ENCODE measurements at regions not wholly inside any gene's neighbourhood (a gene's known extent, or its start where the extent isn't known, plus 50 kb on each side); places are given as distances from the start of the nearest gene placed in this dataset.

DNA sequence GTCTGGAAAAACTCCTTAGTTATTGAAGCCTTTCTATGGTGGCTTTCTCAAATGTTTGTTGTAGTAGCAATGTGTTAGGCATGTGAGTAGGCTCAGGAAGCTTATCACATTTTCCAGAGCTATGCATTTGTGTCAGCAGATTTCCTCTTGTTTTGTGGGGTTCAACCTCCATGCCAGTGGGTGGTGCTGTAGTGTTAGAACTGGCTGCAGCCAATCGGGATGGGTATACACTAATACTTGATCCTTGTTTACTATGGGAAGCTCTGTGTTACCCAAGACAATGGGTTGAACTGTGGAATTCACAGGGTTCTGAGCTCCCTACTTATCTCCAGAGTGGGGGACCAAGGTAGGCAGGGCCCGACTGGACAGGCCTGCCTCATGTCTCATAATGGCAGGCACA, 348.5 kb upstream of the ADAMTS5 start:
- DNase-seq, result no peak

DNA sequence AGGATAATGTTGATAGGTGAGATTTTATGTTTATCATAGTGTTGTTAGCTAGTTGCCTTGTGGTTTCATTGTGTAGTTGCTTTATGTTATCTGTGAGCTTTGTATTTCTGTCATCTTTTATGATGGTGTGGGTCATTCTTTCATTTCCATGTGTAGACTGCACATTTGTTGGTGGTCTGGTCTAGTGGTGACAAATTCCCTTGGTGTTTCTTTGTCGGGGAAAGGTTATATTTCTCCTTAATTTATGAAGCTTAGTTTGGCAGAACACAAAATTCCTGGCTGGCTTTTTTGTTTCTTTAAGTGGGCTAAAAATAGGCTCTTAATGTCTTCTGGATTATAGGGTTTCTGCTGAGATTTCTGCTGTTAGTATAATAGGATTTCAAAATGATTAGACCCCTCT, 347.2 kb upstream of the ADAMTS5 start:
- no peak for DNase-seq

DNA sequence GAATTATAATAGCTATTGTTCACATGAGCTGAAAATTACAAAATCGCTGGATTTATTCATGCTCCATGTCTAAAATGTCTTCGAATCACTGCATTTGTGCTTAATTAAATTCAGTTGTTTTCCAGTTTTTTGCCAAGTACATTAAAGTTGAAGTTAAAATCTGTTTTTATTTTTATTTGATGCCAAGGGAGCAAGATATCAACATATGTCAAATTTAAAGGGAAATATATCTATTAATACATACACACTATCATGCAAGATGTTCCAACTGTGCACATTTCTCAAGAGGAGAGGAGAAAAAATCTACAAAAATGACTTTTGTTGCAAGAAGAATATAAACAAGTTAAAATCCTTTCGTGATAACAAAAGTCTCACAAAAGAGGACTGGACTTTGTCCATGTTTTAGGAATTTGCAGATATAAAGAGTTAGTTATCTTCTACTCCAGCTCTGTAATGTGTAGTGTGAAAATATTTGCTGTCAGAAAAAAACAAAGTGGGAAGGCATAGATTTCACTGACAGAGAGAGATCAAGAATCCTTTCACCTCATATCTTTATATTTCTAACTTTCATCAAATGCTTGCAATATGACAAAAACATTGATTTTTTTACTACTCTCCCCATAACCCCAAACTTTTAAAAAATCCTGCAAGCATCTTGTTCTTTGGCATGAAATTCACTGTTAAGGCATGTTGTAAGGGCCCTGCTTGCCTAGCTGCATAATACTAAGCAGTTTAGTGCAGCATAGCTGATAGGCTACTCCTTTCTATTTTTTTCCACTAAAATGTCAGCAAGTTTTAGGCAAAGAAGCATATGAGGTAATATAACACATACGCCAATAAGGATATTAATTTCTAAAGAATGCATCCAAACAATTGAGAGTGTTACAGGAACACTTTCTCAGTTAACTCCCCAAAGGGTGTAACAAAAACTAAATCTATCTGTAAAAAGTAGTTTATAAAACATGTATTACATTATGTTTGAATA, 340.2 kb upstream of the ADAMTS5 start:
- no peak for DNase-seq

DNA sequence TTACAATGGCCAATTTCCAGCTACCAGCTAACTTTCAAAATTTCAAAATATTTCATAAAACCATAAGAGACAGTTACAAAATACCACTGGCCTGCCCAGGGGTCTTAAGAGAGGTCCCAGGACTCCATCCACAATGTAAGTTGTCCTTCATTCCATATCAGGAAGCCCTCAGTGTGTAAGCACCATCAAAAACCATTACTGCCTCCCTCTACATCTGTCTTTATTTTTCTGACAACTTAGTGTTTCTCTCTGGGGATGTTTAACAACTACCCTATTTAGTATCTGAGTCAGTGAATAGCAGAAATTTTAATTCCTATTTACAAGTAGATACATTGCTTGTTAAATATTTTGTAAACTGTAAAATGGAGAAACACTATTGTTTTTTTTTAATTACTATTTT, 339.3 kb upstream of the ADAMTS5 start:
- no peak for DNase-seq

DNA sequence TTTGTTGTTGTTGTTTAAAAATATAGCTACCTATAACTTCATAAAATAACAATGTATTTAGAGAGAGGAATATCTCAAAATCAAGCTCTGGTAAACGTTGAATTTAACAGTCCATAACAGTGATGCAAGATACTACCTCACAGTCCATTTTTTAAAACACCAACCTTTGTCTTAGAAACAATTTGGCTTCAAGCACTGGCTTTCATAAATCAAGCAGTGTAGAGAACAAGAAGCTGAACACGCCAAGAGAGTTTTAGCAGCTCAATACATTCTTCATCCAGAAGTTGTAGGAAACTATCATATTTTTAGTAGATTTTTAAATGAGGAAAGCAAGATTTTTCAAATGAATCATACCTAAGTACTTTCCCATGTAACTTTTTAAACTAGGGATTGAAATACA, 334.3 kb upstream of the ADAMTS5 start:
- no peak for DNase-seq

DNA sequence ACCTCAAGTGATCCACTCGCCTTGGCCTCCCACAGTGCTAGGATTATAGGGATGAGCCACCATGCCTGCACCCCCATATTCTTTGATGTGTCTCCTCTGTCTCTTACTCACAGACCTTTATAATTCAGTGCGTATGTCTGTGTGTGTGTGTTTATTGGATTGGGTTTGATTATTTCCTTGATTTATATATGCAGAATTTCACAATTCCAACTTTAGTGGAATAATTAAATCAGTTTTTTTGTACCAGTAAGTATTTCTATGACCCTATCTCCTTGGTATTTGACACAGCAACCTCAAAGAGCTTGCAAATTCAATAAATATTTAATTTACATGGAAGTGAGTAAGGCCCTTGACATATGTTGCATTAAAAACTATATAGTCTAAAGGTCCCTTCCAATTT, 333.9 kb upstream of the ADAMTS5 start:
- DNase-seq, result no peak

DNA sequence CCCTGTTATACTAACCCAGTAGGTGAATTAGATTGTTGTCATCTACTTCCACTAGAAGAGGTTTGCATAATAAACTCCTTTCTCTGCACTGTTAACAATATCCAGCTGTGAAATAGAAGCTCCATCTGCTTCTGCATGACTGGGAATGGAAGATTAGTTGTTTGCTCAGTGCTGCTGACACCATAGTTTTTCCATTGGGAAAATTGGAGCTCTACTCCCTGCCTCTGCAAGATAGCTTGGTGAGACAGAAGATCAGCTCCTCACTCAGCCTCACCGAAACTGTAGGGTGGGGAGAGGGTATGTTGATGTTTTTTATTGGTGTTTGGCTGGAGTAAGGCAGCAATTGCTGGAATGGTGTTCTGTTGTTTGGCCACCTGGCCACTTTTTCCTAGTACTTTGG, 331.6 kb upstream of the ADAMTS5 start:
- no peak for DNase-seq

DNA sequence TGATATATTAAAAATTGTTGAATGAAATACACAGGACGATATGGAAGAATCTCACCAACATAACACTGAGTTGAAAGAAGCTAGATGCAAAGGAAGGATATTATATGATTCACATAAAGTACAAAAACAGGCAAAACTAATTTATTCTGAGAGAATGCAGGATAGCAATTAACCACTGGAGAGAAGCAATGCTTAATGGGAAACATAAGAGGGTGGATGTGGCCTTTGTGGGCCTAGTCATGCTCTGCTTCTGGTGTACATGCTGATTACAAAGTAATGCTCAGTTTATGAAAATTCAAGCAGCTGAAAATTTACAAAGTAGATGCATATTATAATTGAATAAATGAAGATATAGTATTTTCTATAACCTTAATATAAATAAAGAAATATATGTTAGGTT, 326.4 kb upstream of the ADAMTS5 start:
- no peak for DNase-seq

DNA sequence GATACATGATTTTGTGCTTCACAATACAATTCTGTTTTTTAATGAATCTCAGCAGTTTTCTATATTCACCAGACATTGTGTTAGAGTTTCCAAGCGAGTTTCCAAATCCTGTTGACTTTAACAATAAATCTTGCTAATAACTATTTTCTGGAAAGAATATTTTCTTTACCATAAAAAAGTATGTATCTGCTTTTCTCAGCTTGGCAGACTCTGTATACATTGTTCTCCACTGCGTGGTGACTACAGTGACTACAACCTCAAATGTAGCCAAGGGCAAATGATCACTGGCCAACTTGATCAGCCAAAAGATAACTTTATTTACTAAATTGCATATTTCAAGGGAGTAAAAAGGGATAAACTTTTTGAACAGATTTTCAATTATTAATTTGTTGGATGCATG, 325.9 kb upstream of the ADAMTS5 start:
- DNase-seq, result no peak

DNA sequence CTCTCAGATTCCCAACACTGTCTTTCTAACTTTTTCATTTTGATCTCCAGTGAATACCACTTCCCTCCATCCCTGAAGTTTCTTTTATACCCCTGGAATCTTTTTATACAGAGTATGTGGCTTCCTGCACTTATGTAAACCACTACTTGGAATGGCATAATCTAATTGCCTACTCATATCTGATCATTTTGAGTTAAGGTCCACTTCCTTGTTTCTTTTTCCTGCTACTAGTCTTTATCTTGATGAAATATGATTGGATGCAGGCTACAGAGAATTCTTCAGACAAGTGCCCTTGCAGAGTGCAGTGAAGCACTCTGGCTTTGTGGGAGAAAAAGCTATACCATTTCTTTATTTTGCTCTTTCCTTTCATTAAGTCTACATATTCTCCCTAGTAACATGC, 325.3 kb upstream of the ADAMTS5 start:
- no peak for DNase-seq

DNA sequence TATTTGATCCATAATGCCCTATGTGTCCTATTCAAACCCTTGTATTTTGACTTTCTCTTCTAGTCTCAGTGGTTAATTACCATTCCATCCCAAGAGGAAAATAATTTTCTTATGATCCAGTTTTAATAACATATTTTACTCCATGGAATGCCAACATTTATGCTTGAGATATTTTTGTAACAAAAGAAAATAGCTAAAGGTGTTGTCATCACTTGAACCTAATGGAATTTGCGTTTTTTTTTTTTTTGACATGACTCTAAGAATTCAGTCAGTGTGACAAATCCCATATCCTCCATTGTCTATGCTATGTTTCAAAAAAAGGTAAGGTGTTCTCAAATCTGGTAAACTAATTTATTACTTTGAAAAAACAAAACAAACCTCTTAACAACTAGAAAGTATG, 324.1 kb upstream of the ADAMTS5 start:
- DNase-seq, result no peak

DNA sequence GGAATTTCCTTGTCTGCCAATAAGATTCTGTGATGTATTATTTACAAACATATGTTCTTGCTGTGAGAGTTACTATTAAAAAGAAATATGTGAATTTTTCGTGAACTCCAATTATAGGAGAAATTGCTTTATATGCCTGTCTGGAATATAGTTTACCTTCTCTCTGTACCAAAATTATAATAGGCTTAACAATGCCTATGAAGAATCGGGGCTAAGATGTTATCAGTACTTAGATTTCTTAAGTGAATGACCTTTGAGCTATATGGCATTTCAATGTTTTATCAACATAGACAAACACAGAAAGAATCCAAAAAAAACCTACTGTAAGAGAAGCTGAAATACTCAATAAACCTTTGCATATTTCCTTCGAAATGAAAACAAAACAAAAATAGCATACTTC, 323.1 kb upstream of the ADAMTS5 start:
- DNase-seq, result no peak

DNA sequence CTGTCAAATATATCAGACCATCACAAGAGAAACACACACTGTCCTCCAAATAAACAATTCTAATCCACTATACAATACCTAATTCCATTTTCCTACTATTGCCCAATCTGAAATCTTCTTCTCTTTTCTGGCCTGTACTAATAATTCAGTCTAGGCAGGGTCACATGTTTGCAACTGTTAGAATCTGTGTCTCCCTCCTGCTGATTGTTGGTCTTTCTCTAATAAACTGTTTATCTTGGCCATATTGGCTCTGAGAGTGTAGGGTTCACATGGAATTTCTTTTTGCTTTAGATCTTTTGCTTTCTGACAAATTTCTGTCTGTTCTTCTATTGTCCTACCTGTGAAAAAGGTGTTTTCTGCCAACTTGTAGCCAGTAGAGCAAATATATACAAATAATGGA, 319.9 kb upstream of the ADAMTS5 start:
- no peak for DNase-seq

DNA sequence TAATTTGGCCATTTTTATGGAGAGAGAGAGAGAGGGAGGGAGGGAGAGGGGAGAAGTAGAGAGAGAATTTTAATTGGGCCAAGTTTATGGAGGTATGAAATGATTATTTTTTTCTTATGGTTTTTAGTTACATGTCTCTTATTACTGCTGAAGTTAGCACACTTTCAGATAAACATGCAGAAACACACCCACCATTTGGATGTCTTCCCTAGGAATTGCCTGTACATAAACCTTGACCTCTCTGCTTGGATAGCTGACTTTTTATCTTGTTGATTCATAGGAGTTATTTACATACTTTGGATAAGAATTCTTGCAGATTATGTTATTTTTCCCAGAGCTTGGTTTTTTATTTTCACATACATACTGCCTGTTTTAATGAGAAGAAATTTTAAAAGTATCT, 310.2 kb upstream of the ADAMTS5 start:
- no peak for DNase-seq

DNA sequence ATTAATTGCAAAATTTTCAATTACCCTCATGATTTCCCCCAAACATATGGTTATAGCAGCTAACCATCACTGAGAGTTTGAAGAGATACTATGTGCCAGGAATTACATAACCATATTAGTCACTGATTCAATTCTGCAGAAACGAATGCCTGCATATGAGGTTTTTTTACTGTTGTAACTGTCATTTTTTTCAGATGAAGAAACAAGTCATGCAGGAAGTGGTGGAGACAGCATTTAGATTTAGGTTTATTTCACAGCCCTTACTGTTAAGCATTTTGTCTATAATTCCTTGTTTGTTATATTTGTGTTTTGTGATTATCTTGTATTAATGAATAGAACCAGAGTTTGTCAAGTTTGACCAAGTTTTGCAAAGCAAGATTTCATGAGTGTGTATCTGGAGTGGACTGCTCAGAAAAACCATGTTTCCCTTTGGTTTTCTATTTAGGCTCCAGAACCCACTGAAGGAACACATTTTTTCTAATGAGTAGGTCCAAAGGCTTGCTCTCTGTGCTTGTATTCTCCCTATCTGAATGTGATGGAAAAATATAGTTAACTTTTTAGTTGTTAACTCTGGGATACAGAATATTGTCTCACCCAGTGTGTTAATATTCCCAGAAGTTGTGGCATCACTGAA, 308.5 kb upstream of the ADAMTS5 start:
- DNase-seq, result no peak

DNA sequence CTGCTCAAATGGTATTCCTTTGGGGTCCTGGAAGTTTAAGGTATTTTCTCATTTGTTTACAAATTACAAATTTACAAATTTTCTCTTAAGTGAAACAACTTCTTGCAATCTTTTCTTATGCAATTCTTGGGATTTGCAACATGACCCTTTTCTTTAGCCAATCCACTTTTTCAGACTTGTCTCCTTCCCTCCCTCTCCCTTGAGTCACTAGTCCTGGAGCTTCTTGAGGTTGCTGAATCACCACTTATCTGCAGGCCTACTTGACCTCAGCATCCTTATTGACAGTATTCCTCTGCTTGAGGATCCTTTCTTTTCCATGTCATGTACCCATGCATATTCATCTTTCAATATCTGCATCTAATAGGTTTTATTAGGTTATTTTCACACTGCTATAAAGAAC, 302.8 kb upstream of the ADAMTS5 start:
- DNase-seq, result no peak

DNA sequence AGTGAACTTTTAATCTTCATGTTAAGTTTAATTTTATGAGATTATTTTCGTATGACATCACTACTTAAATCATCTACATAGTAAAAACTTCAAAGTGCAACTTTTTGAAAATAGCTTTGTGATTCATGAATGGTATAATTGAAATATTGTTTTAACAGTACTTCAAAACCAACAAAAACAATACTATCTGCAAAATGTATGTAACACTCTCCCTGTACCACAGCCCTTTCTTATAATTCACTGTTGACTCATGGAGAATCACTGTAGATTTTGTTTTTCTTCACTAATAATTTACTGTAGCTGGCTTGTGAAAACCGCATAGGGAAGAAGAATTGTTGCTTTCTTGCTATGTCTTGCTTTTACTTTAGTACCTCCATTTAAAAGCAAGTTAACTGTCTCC, 301.4 kb upstream of the ADAMTS5 start:
- DNase-seq, result no peak

DNA sequence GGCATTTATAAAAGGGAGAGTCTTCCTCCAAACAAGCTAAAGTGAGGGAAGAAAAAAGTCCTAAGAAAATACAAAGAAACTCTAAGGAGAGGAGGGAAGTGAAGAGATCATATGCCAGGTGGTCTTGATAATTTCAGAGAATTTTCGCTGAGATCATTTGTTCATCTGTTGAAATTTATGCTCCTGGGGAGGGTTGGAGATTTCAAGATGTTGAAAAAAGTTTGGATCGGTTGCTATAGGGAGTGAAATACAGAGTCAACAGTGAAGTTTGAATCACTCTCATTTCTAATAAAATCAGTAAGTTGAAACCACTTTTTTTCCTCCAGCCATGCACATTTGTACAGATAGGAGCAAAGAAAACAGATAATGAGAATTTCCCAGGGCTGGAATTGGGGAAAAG, 299.1 kb upstream of the ADAMTS5 start:
- no peak for DNase-seq

DNA sequence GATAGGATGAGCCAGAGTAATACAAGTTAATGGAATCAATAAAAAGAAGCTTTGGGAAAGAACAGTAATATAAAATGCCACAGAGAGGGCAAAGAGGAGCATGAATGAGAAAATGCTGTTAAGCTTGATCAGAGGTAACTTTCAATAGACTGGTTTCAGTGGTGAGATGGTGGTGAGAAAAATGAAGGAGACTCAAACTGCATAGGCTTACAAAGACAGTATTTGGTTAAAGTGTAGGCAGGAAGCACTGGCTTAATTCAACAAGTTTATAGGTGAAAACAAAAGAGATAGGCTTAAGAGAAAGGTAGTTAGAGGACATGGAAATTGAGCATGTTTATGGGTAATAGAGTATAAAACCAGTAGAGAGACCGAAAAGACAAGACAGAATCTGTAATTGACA, 298.6 kb upstream of the ADAMTS5 start:
- DNase-seq, result no peak

DNA sequence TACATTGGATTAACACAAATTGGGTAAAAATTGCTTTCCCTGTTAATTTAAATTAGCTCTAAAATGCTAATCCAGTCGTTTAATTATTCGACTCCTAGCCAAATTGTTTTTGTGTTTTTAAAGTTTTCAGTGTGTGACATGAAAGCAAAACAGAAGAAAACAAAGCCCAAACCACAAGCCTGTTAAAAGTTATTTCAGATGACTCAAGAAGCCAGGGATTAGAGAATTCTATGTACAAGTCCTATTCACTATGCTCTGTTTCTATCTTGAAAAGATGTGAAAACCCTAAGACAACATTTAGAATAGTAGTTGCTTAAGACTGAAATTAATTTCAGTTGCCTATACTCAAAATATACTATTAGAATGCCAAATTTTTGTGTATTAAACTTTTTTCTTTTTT, 294.8 kb upstream of the ADAMTS5 start:
- no peak for DNase-seq

DNA sequence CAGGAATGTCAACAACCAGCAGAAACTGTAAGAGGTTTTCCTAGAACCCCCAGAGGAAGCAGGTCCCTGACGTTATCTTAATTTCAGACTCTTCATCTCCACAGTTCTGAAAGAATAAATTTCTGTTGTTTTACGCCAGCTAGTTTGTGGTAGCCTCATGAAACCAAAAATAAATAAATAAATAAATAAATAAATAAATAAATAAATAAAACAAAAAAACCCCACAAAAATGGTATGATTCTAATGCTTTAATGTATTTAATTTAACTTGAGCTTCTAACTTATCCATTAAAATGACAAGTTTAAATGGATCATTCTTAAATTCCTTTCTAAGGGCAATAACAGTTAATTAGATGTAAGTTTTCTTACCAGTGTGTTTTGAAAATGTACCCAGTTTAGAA, 293.8 kb upstream of the ADAMTS5 start:
- DNase-seq, result no peak

DNA sequence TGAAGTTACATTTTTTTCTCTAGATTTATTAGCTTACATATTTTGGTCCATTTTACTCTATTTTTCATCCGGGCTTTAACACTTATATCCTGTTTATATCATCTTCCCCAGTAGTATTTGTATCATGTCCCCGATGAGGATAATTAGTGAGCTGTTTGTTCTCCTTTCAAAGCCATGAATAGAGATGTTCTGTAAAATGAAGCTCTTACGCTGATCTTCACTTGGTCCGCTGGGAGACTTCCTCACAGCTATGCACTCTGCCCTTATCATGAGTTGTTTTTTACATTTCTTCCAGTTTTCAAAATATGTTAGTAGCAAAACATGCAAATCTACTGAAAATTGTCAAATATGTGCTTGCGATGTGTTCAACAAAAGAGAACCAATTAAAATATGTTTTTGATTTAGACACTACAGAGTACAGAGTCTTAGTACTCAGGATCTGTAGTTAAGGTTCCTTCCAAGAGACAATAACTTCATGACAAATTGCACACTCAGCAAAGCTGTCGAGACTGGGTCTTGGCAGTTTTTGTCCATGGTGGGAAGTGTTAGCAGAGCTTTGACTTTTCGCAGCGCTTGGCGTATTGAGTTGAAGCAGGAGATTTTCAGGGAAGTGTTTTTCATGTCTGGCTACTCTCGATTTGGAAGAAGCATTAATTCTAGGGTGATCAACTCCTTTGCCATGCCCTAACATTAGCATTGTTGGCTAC, 292.0 kb upstream of the ADAMTS5 start:
- DNase-seq, result no peak

DNA sequence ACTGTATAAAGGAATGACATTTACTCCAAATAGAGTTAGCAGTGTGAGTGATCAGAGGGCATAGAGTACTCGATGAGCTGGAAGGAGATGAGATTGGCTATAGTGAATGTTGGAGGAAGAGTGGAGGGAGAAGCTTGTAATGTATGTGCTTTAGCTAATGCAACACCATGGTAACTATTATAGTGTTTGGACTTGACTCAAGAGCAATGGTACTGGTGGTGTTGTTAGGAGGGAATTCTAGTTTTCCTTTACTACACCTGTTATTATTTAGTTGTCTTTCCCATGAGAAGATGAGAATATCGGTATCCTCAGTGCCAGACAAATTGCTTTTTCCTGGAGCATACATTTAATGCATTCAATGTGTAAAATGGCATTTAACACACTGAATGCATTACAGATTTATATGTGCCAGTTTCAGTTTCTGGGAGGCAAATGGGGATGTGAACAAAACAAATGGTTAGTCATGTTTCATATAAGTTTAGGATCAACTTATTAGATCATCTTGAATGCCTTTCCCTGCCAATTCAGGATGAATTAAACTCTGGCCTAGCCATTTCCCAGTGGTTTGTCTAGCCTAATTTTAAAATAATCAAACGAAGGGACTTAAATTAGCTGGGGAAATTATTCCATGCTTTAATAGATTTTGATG, 291.1 kb upstream of the ADAMTS5 start:
- DNase-seq, result no peak

Data from NCI-H2081 treated with DMSO at 0.1 percent for 48 hours (cell line).